Coronary artery (tissue), 2 donors: ENCODE measurements at regions not wholly inside any gene's neighbourhood (a gene's known extent, or its start where the extent isn't known, plus 50 kb on each side); places are given as distances from the start of the nearest gene placed in this dataset.

Experiments used
- DNase-seq: peaks from one replicate; pipeline ENCODE4 v3.0.0-alpha.2; 2017; ENCODE audit warnings: low spot score
- H3K27ac ChIP-seq, 2 donors: fragments of 200-600 bp; sonication (generic); one replicate each; pipeline ENCODE4 v1.5.1; 2016 to 2019
- H3K4me3 ChIP-seq: fragments of 200-600 bp; sonication (generic); 2 replicates; pipeline ENCODE4 v1.5.1; 2016; ENCODE audit warnings: mild to moderate bottlenecking, moderate library complexity
- CTCF ChIP-seq: fragments of 200-600 bp; sonication (generic); IDR thresholded peaks from one replicate; pipeline ENCODE4 v1.5.1; 2019; ENCODE audit warnings: antibody characterized with exemption

- H3K27ac ChIP-seq = no peak overlapping the region
- no peak for TF ChIP-seq CTCF
- no peak for DNase-seq
- H3K4me3 ChIP-seq = no peak overlapping the region
These were observed 51.3 kb upstream of the PFKP start for GRCh38 chr10:3016016-3016415.

GRCh38 chr10:3014968-3015367, 52.4 kb upstream of the PFKP start:
- H3K27ac ChIP-seq = no peak overlapping the region
- TF ChIP-seq CTCF = no peak

GRCh38 chr10:3012223-3012622, 55.1 kb upstream of the PFKP start:
- no peak for TF ChIP-seq CTCF
- no peak for DNase-seq

More at GRCh38 chr10:3014968-3015367, 52.4 kb upstream of the PFKP start:
- DNase-seq = no peak
- H3K4me3 ChIP-seq = no peak overlapping the region

GRCh38 chr10:3010816-3011460, 56.4 kb upstream of the PFKP start:
- DNase-seq = no peak
- no peak for TF ChIP-seq CTCF
- H3K4me3 ChIP-seq = no peak overlapping the region
- H3K27ac ChIP-seq = no peak overlapping the region

More at GRCh38 chr10:3012223-3012622, 55.1 kb upstream of the PFKP start:
- no peak overlapping the region for H3K27ac ChIP-seq
- no peak overlapping the region for H3K4me3 ChIP-seq

GRCh38 chr10:3010334-3010733, 57.0 kb upstream of the PFKP start:
- H3K4me3 ChIP-seq = no peak overlapping the region
- TF ChIP-seq CTCF = no peak
- H3K27ac ChIP-seq = no peak overlapping the region
- DNase-seq = no peak

GRCh38 chr10:3009341-3009740, 58.0 kb upstream of the PFKP start:
- TF ChIP-seq CTCF = no peak
- H3K27ac ChIP-seq = no peak overlapping the region
- DNase-seq = no peak
- H3K4me3 ChIP-seq = no peak overlapping the region

- TF ChIP-seq CTCF = no peak
- no peak for DNase-seq
- no peak overlapping the region for H3K27ac ChIP-seq
- H3K4me3 ChIP-seq = no peak overlapping the region
These were observed 58.7 kb upstream of the PFKP start for GRCh38 chr10:3008518-3009195.
